GM23338 (cell line): ENCODE measurements at regions not wholly inside any gene's neighbourhood (a gene's known extent, or its start where the extent isn't known, plus 50 kb on each side); places are given as distances from the start of the nearest gene placed in this dataset.

Experiments
- EZH2 ChIP-seq: fragments of 200-600 bp; sonication (generic); IDR thresholded peaks from one replicate; pipeline ENCODE4 v1.8.0; 2017; ENCODE audit warnings: antibody characterized with exemption, mild to moderate bottlenecking, low read depth; ENCODE audit not compliant: unreplicated experiment
- POLR2AphosphoS5 ChIP-seq: IDR thresholded peaks from 2 replicates; pipeline ENCODE4 v1.6.1; 2016; ENCODE audit warnings: antibody characterized with exemption, low read depth
- TF ChIP-seq, protein P1 (sequence below): IDR thresholded peaks from one replicate; pipeline ENCODE4 v1.6.1; 2018; ENCODE audit warnings: antibody characterized with exemption; ENCODE audit not compliant: unreplicated experiment
- TF ChIP-seq, protein P2 (sequence below), 2 experiments: fragments of 200-600 bp in 1 of 2; sonication (generic) in 1 of 2; conservative IDR thresholded peaks; 2 replicates each; pipeline versions ENCODE4 v1.5.1 to v1.6.1; 2016 to 2017; ENCODE audit warnings: antibody characterized with exemption in 2 of 2, low read depth in 2 of 2, mild to moderate bottlenecking in 2 of 2, moderate library complexity in 1 of 2

DNA sequence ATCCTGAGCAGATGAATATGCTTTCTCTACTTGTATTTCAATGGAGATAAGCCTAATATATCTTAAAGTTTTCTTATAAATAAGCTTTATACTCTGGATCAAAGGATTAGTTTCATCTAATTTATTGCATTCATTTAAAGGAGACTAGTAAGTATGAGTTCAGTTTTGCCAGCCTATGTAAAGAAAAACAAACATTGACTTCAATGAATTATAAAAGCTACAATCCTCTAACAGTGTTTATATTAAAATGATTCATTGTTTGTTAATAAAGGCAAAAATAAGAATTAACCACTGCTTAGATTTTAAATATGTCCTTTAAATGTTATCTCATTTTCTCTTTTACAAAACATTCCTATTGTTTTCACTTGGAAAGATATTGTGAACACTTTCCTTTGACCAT is 566.0 kb downstream of the EPHA4 start:
- TF ChIP-seq, protein P1, sequence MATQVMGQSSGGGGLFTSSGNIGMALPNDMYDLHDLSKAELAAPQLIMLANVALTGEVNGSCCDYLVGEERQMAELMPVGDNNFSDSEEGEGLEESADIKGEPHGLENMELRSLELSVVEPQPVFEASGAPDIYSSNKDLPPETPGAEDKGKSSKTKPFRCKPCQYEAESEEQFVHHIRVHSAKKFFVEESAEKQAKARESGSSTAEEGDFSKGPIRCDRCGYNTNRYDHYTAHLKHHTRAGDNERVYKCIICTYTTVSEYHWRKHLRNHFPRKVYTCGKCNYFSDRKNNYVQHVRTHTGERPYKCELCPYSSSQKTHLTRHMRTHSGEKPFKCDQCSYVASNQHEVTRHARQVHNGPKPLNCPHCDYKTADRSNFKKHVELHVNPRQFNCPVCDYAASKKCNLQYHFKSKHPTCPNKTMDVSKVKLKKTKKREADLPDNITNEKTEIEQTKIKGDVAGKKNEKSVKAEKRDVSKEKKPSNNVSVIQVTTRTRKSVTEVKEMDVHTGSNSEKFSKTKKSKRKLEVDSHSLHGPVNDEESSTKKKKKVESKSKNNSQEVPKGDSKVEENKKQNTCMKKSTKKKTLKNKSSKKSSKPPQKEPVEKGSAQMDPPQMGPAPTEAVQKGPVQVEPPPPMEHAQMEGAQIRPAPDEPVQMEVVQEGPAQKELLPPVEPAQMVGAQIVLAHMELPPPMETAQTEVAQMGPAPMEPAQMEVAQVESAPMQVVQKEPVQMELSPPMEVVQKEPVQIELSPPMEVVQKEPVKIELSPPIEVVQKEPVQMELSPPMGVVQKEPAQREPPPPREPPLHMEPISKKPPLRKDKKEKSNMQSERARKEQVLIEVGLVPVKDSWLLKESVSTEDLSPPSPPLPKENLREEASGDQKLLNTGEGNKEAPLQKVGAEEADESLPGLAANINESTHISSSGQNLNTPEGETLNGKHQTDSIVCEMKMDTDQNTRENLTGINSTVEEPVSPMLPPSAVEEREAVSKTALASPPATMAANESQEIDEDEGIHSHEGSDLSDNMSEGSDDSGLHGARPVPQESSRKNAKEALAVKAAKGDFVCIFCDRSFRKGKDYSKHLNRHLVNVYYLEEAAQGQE = no peak
- TF ChIP-seq EZH2 (no peak), POLR2AphosphoS5 (no peak)
- TF ChIP-seq, protein P2, sequence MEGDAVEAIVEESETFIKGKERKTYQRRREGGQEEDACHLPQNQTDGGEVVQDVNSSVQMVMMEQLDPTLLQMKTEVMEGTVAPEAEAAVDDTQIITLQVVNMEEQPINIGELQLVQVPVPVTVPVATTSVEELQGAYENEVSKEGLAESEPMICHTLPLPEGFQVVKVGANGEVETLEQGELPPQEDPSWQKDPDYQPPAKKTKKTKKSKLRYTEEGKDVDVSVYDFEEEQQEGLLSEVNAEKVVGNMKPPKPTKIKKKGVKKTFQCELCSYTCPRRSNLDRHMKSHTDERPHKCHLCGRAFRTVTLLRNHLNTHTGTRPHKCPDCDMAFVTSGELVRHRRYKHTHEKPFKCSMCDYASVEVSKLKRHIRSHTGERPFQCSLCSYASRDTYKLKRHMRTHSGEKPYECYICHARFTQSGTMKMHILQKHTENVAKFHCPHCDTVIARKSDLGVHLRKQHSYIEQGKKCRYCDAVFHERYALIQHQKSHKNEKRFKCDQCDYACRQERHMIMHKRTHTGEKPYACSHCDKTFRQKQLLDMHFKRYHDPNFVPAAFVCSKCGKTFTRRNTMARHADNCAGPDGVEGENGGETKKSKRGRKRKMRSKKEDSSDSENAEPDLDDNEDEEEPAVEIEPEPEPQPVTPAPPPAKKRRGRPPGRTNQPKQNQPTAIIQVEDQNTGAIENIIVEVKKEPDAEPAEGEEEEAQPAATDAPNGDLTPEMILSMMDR (conservative IDR thresholded peaks at IDR 0.05; ENCODE audit: low read depth in 2 of 2) = no peak
